ENCODE measurements at regions not wholly inside any gene's neighbourhood (a gene's known extent, or its start where the extent isn't known, plus 50 kb on each side); places are given as distances from the start of the nearest gene placed in this dataset.

DNA sequence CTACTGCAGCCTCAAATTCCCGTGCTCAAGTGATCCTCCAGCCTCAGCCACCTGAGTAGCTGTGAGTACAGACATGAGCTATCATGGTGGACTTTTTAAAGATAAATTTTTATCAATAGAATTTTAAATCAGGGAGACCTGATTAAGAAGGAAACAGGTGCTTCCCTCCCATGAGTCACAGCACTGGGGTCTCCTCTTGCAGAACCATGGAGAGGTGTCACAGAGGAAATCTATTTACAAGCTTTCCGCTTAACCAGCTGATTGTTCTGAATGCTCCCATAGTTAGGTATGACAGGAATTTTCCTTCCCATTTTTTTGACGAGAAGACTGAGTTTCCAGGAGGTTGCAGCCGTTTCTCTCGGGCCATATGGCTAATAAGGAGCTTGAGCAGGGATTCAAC is 516.1 kb downstream of the MIAT start:
- H3K27ac ChIP-seq (ENCODE audit: low read depth, low read length, poor library complexity, severe bottlenecking): no peak overlapping the region
- no peaks in the 10 kb centered on the region for H3F3A ChIP-seq (ENCODE audit: insufficient read depth, low read length)
- H3K79me2 ChIP-seq (ENCODE audit: insufficient read depth, low read length): no peaks in the 10 kb centered on the region
- no peaks in the 10 kb centered on the region for H3K4me1 ChIP-seq (ENCODE audit: insufficient read depth, low read length, severe bottlenecking)
- no peak overlapping the region for H3K4me2 ChIP-seq (ENCODE audit: low read length)
- TF ChIP-seq EZH2 (IDR thresholded peaks at IDR 0.05; ENCODE audit: borderline replicate concordance, low read length): no peak
- TF ChIP-seq, protein P1, sequence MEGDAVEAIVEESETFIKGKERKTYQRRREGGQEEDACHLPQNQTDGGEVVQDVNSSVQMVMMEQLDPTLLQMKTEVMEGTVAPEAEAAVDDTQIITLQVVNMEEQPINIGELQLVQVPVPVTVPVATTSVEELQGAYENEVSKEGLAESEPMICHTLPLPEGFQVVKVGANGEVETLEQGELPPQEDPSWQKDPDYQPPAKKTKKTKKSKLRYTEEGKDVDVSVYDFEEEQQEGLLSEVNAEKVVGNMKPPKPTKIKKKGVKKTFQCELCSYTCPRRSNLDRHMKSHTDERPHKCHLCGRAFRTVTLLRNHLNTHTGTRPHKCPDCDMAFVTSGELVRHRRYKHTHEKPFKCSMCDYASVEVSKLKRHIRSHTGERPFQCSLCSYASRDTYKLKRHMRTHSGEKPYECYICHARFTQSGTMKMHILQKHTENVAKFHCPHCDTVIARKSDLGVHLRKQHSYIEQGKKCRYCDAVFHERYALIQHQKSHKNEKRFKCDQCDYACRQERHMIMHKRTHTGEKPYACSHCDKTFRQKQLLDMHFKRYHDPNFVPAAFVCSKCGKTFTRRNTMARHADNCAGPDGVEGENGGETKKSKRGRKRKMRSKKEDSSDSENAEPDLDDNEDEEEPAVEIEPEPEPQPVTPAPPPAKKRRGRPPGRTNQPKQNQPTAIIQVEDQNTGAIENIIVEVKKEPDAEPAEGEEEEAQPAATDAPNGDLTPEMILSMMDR (IDR thresholded peaks at IDR 0.05; ENCODE audit: low read length): no peak
- no peak overlapping the region for H3K4me3 ChIP-seq (ENCODE audit: low read depth, low read length, poor library complexity, severe bottlenecking)
- H2AFZ ChIP-seq (ENCODE audit: low read length): no peak overlapping the region
- H3K36me3 ChIP-seq (ENCODE audit: insufficient read depth, low read length): no peaks in the 10 kb centered on the region
- H3K9ac ChIP-seq (ENCODE audit: low read length): no peak overlapping the region
- H3K9me3 ChIP-seq (ENCODE audit: low read length): no peaks in the 10 kb centered on the region
- no peaks in the 10 kb centered on the region for H3K9me2 ChIP-seq (ENCODE audit: low read depth, low read length)
- no peaks in the 10 kb centered on the region for H4K20me1 ChIP-seq (ENCODE audit: insufficient read depth, low read length)
- no peaks in the 10 kb centered on the region for H3K27me3 ChIP-seq (ENCODE audit: insufficient read depth, low read length)

DNA sequence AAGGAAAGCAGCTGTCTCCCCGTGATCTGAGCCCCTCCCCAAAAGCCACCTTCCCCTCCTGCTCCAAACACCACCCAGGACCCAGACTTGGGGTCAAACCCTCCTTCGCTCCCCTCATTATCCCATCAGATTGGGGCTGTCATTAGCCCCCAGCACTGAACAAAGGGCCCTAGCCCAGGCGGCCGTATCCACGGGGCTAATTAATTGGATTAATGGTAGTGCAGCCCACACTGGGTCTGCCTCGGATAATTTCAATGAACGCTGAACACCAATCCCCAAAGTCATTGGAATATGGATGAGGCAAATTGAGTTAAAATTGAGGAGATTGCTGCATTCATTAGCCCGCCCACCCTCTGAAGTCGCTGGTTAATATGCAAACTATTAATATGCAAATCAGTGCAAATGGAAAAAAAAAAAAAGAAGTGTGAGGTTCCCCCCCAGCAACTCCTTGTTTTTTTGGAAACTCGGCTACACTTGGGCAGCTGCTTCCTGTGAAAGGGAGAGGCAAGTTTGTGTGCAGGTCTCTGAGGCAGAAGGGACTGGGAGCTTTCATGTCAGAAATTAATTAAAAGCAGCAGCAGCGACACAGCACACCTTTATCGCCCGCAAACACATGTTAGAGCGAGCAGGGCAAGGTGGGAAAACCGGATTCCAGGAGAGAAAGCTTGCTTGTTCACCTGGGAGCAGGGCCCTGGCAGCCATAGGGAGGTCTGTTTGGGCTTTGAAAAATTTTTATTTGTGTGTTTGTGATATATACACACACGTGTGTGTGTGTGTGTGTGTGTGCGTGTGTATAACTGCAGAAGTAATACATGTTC is 517.8 kb downstream of the MIAT start:
- TF ChIP-seq EZH2 (IDR thresholded peaks at IDR 0.05; ENCODE audit: borderline replicate concordance, low read length): no peak
- TF ChIP-seq, protein P1 (IDR thresholded peaks at IDR 0.05; ENCODE audit: low read length): no peak
- Histone ChIP-seq H3K4me2 (ENCODE audit: low read length) (no peak overlapping the region), H4K20me1 (ENCODE audit: insufficient read depth, low read length) (no peaks in the 10 kb centered on the region), H3K9me3 (ENCODE audit: low read length) (no peaks in the 10 kb centered on the region), H3F3A (ENCODE audit: insufficient read depth, low read length) (no peaks in the 10 kb centered on the region), H3K4me3 (ENCODE audit: low read depth, low read length, poor library complexity, severe bottlenecking) (no peak overlapping the region), H3K27ac (ENCODE audit: low read depth, low read length, poor library complexity, severe bottlenecking) (no peak overlapping the region), H3K9me2 (ENCODE audit: low read depth, low read length) (no peaks in the 10 kb centered on the region), H3K79me2 (ENCODE audit: insufficient read depth, low read length) (no peaks in the 10 kb centered on the region), H2AFZ (ENCODE audit: low read length) (no peak overlapping the region), H3K4me1 (ENCODE audit: insufficient read depth, low read length, severe bottlenecking) (no peaks in the 10 kb centered on the region), H3K36me3 (ENCODE audit: insufficient read depth, low read length) (no peaks in the 10 kb centered on the region), H3K9ac (ENCODE audit: low read length) (no peak overlapping the region), H3K27me3 (ENCODE audit: insufficient read depth, low read length) (no peaks in the 10 kb centered on the region)

DNA sequence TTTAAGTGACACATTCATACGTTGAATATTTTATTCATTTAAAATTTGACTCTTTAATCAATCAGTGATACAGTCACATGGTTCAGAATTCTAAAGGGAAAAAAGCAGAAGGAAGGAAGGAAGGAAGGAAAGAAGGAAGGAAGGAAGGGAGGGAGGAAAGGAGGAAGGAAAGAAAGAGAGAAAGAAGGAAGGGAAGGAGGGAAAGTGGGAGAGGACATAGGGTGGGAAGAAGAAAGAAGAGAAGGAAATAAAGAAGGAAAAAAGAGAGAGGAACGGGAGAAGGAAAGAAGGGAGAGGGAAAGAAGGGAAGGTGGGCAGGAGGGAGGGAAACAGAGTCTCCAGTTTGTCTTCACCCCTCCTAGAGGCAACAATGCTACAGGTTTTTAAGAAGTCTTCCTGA is 518.6 kb downstream of the MIAT start:
- H3F3A ChIP-seq (ENCODE audit: insufficient read depth, low read length): no peaks in the 10 kb centered on the region
- no peaks in the 10 kb centered on the region for H3K27me3 ChIP-seq (ENCODE audit: insufficient read depth, low read length)
- H2AFZ ChIP-seq (ENCODE audit: low read length): no peak overlapping the region

More for the DNA sequence above, 518.6 kb downstream of the MIAT start:
- Histone ChIP-seq H3K4me1 (ENCODE audit: insufficient read depth, low read length, severe bottlenecking) (no peaks in the 10 kb centered on the region), H3K79me2 (ENCODE audit: insufficient read depth, low read length) (no peaks in the 10 kb centered on the region), H3K9me3 (ENCODE audit: low read length) (no peaks in the 10 kb centered on the region), H4K20me1 (ENCODE audit: insufficient read depth, low read length) (no peaks in the 10 kb centered on the region), H3K27ac (ENCODE audit: low read depth, low read length, poor library complexity, severe bottlenecking) (no peak overlapping the region), H3K9ac (ENCODE audit: low read length) (no peak overlapping the region), H3K4me2 (ENCODE audit: low read length) (no peak overlapping the region), H3K9me2 (ENCODE audit: low read depth, low read length) (no peaks in the 10 kb centered on the region), H3K4me3 (ENCODE audit: low read depth, low read length, poor library complexity, severe bottlenecking) (no peak overlapping the region), H3K36me3 (ENCODE audit: insufficient read depth, low read length) (no peaks in the 10 kb centered on the region)
- TF ChIP-seq, protein P1 (IDR thresholded peaks at IDR 0.05; ENCODE audit: low read length): no peak
- TF ChIP-seq EZH2 (IDR thresholded peaks at IDR 0.05; ENCODE audit: borderline replicate concordance, low read length): no peak

Data from OCI-LY1 (cell line).